Liver (tissue), 3 donors: ENCODE measurements at regions not wholly inside any gene's neighbourhood (a gene's known extent, or its start where the extent isn't known, plus 50 kb on each side); places are given as distances from the start of the nearest gene placed in this dataset.

Experiments
- EGR1 ChIP-seq, 2 donors: IDR thresholded peaks; 2 replicates each; pipeline ENCODE4 v1.6.1; 2016 to 2018; ENCODE audit warnings: antibody characterized with exemption in 2 of 2, low read depth in 2 of 2
- JUND ChIP-seq, 2 donors: IDR thresholded peaks; 2 replicates each; pipeline ENCODE4 v1.6.1; 2016; ENCODE audit warnings: antibody characterized with exemption in 2 of 2
- NR2F2 ChIP-seq: IDR thresholded peaks from 2 replicates; pipeline ENCODE4 v1.6.1; 2016; ENCODE audit warnings: antibody characterized with exemption
- SP1 ChIP-seq: IDR thresholded peaks from 2 replicates; pipeline ENCODE4 v1.6.1; 2018; ENCODE audit warnings: antibody characterized with exemption, mild to moderate bottlenecking
- TAF1 ChIP-seq: conservative IDR thresholded peaks from 2 replicates; pipeline ENCODE4 v1.6.1; 2016; ENCODE audit warnings: antibody characterized with exemption, mild to moderate bottlenecking
- YY1 ChIP-seq: IDR thresholded peaks from 2 replicates; pipeline ENCODE4 v1.6.1; 2016; ENCODE audit warnings: antibody characterized with exemption, mild to moderate bottlenecking
- TF ChIP-seq, protein P1 (sequence below): fragments of 150-350 bp; IDR thresholded peaks from 2 replicates; pipeline ENCODE4 v1.5.1; 2017; ENCODE audit warnings: improper control_type of control experiment, low read depth, low read length; ENCODE audit not compliant: missing input control
- TF ChIP-seq, protein P2 (sequence below): IDR thresholded peaks from 2 replicates; pipeline ENCODE4 v1.6.1; 2016; ENCODE audit warnings: antibody characterized with exemption
- TF ChIP-seq, protein P3 (sequence below): IDR thresholded peaks from 2 replicates; pipeline ENCODE4 v1.6.1; 2016; ENCODE audit warnings: antibody characterized with exemption, mild to moderate bottlenecking
- TF ChIP-seq, protein P4 (sequence below): IDR thresholded peaks from 2 replicates; pipeline ENCODE4 v1.6.1; 2016; ENCODE audit warnings: antibody characterized with exemption
- donor health status: healthy.
- donor health status: healthy.

DNA sequence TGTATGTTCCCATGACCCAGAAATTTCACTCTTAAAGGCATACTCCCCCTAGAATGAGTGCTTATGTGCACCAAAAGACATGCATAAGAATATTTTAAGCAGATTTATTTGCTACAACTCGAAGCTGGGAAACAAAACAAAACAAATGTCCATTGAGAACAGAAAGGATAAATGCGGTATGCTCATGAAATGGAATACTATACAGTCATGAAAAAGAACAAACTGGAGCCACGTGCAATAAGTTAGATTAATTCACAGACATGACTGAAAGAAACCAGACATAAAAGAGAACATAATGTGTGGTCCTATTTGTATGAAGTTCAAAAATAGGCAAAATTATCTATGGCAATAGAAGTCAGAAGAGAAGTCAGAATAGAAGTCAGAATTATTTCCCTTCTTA is 69.9 kb downstream of the TBX3 start:
- TF ChIP-seq, protein P1, sequence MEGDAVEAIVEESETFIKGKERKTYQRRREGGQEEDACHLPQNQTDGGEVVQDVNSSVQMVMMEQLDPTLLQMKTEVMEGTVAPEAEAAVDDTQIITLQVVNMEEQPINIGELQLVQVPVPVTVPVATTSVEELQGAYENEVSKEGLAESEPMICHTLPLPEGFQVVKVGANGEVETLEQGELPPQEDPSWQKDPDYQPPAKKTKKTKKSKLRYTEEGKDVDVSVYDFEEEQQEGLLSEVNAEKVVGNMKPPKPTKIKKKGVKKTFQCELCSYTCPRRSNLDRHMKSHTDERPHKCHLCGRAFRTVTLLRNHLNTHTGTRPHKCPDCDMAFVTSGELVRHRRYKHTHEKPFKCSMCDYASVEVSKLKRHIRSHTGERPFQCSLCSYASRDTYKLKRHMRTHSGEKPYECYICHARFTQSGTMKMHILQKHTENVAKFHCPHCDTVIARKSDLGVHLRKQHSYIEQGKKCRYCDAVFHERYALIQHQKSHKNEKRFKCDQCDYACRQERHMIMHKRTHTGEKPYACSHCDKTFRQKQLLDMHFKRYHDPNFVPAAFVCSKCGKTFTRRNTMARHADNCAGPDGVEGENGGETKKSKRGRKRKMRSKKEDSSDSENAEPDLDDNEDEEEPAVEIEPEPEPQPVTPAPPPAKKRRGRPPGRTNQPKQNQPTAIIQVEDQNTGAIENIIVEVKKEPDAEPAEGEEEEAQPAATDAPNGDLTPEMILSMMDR = no peak
- TF ChIP-seq SP1 (no peak), TAF1 (no peak), EGR1 (IDR thresholded peaks at IDR 0.05; ENCODE audit: low read depth in 2 of 2) (no peak), NR2F2 (no peak), YY1 (no peak), JUND (IDR thresholded peaks at IDR 0.05) (no peak)
- TF ChIP-seq, protein P2, sequence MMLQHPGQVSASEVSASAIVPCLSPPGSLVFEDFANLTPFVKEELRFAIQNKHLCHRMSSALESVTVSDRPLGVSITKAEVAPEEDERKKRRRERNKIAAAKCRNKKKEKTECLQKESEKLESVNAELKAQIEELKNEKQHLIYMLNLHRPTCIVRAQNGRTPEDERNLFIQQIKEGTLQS = no peak
- TF ChIP-seq, protein P3, sequence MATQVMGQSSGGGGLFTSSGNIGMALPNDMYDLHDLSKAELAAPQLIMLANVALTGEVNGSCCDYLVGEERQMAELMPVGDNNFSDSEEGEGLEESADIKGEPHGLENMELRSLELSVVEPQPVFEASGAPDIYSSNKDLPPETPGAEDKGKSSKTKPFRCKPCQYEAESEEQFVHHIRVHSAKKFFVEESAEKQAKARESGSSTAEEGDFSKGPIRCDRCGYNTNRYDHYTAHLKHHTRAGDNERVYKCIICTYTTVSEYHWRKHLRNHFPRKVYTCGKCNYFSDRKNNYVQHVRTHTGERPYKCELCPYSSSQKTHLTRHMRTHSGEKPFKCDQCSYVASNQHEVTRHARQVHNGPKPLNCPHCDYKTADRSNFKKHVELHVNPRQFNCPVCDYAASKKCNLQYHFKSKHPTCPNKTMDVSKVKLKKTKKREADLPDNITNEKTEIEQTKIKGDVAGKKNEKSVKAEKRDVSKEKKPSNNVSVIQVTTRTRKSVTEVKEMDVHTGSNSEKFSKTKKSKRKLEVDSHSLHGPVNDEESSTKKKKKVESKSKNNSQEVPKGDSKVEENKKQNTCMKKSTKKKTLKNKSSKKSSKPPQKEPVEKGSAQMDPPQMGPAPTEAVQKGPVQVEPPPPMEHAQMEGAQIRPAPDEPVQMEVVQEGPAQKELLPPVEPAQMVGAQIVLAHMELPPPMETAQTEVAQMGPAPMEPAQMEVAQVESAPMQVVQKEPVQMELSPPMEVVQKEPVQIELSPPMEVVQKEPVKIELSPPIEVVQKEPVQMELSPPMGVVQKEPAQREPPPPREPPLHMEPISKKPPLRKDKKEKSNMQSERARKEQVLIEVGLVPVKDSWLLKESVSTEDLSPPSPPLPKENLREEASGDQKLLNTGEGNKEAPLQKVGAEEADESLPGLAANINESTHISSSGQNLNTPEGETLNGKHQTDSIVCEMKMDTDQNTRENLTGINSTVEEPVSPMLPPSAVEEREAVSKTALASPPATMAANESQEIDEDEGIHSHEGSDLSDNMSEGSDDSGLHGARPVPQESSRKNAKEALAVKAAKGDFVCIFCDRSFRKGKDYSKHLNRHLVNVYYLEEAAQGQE = no peak
- TF ChIP-seq, protein P4, sequence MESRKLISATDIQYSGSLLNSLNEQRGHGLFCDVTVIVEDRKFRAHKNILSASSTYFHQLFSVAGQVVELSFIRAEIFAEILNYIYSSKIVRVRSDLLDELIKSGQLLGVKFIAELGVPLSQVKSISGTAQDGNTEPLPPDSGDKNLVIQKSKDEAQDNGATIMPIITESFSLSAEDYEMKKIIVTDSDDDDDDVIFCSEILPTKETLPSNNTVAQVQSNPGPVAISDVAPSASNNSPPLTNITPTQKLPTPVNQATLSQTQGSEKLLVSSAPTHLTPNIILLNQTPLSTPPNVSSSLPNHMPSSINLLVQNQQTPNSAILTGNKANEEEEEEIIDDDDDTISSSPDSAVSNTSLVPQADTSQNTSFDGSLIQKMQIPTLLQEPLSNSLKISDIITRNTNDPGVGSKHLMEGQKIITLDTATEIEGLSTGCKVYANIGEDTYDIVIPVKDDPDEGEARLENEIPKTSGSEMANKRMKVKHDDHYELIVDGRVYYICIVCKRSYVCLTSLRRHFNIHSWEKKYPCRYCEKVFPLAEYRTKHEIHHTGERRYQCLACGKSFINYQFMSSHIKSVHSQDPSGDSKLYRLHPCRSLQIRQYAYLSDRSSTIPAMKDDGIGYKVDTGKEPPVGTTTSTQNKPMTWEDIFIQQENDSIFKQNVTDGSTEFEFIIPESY = no peak
